DOHH2 (cell line): ENCODE measurements at regions not wholly inside any gene's neighbourhood (a gene's known extent, or its start where the extent isn't known, plus 50 kb on each side); places are given as distances from the start of the nearest gene placed in this dataset.

Source experiments
- H3F3A ChIP-seq: fragments of 200-600 bp; sonication (generic), shearing (Covaris generic); 2 replicates; pipeline ENCODE4 v1.6.0; 2016; ENCODE audit warnings: antibody characterized with exemption, mild to moderate bottlenecking; ENCODE audit not compliant: control insufficient read depth, insufficient read depth
- H3K27ac ChIP-seq: fragments of 200-600 bp; sonication (generic); 2 replicates; pipeline ENCODE4 v1.5.1; 2014; ENCODE audit warnings: low read depth, mild to moderate bottlenecking, low read length, moderate library complexity
- H3K27me3 ChIP-seq: fragments of 200-600 bp; sonication (generic); 2 replicates; pipeline ENCODE4 v1.6.1; 2014; ENCODE audit warnings: mild to moderate bottlenecking, low read length, mixed read lengths; ENCODE audit not compliant: control insufficient read depth
- H3K36me3 ChIP-seq: fragments of 200-600 bp; sonication (generic); 2 replicates; pipeline ENCODE4 v1.6.1; 2014; ENCODE audit warnings: mild to moderate bottlenecking, low read length, moderate library complexity, mixed read lengths; ENCODE audit not compliant: control insufficient read depth
- H3K4me1 ChIP-seq: fragments of 200-600 bp; sonication (generic); 2 replicates; pipeline ENCODE4 v1.6.1; 2014; ENCODE audit warnings: mild to moderate bottlenecking, low read length, mixed read lengths; ENCODE audit not compliant: control insufficient read depth
- H3K4me2 ChIP-seq: fragments of 200-600 bp; sonication (generic); 2 replicates; pipeline ENCODE4 v1.6.0; 2014; ENCODE audit warnings: mild to moderate bottlenecking, low read length, moderate library complexity
- H3K4me3 ChIP-seq: fragments of 200-600 bp; sonication (generic); 2 replicates; pipeline ENCODE4 v1.5.1; 2014; ENCODE audit warnings: mild to moderate bottlenecking, low read length, mixed read lengths
- H3K79me2 ChIP-seq: fragments of 200-600 bp; sonication (generic); 2 replicates; pipeline ENCODE4 v1.6.1; 2014; ENCODE audit warnings: mild to moderate bottlenecking, low read length, mixed read lengths; ENCODE audit not compliant: control insufficient read depth
- H3K9me2 ChIP-seq: fragments of 200-600 bp; sonication (generic); replicated peaks from 2 replicates; pipeline ENCODE4 v1.6.1; 2014; ENCODE audit warnings: mild to moderate bottlenecking, low read length, mixed read lengths; ENCODE audit not compliant: control insufficient read depth
- H3K9me3 ChIP-seq: fragments of 200-600 bp; sonication (generic); 2 replicates; pipeline ENCODE4 v1.6.1; 2014; ENCODE audit warnings: antibody characterized with exemption, low read length, mixed read lengths; ENCODE audit not compliant: control insufficient read depth, insufficient read depth
- H4K20me1 ChIP-seq: fragments of 200-600 bp; sonication (generic); 2 replicates; pipeline ENCODE4 v1.6.0; 2014; ENCODE audit warnings: low read depth, mild to moderate bottlenecking, antibody characterized with exemption, low read length, moderate library complexity; ENCODE audit not compliant: control insufficient read depth, insufficient read depth
- EZH2phosphoT487 ChIP-seq: fragments of 200-600 bp; sonication (generic); IDR thresholded peaks from 2 replicates; pipeline ENCODE4 v1.6.1; 2017; ENCODE audit warnings: borderline replicate concordance, mild to moderate bottlenecking, antibody characterized with exemption, low read length, moderate library complexity, mixed read lengths
- TF ChIP-seq, protein P1 (sequence below): fragments of 200-600 bp; sonication (generic); IDR thresholded peaks from one replicate; pipeline ENCODE4 v1.5.1; 2014; ENCODE audit warnings: antibody characterized with exemption, mild to moderate bottlenecking, low read depth, low read length; ENCODE audit not compliant: poor library complexity, severe bottlenecking

DNA sequence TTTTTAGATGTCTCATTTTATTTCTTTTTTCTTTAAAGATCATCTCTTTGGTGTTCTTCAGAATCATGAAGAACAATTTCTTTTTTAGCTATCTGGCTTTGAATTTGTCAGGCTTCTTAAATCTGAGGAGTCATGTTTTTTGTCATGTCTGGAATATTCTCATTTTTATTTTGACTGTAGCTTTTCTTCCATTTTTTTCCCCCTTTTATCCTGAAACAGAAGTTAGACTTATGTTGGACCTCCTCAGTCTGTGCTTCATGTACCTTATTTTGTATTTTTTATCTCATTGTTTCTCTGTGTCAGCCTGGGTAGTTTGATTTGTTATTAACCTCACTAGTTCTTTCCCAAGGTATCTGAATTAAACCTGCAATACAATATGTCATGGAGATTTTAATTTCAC lies 319.2 kb upstream of the ADGRL4 start:
- Histone ChIP-seq H3K4me2 (no peak overlapping the region), H3K9me3 (no peaks in the 10 kb centered on the region), H3K9me2 (no peaks in the 10 kb centered on the region), H3K27me3 (no peaks in the 10 kb centered on the region), H3K36me3 (no peaks in the 10 kb centered on the region), H3K4me3 (no peak overlapping the region), H3F3A (no peaks in the 10 kb centered on the region), H3K4me1 (no peaks in the 10 kb centered on the region), H3K27ac (no peak overlapping the region), H4K20me1 (no peaks in the 10 kb centered on the region), H3K79me2 (no peaks in the 10 kb centered on the region)
- TF ChIP-seq, protein P1, sequence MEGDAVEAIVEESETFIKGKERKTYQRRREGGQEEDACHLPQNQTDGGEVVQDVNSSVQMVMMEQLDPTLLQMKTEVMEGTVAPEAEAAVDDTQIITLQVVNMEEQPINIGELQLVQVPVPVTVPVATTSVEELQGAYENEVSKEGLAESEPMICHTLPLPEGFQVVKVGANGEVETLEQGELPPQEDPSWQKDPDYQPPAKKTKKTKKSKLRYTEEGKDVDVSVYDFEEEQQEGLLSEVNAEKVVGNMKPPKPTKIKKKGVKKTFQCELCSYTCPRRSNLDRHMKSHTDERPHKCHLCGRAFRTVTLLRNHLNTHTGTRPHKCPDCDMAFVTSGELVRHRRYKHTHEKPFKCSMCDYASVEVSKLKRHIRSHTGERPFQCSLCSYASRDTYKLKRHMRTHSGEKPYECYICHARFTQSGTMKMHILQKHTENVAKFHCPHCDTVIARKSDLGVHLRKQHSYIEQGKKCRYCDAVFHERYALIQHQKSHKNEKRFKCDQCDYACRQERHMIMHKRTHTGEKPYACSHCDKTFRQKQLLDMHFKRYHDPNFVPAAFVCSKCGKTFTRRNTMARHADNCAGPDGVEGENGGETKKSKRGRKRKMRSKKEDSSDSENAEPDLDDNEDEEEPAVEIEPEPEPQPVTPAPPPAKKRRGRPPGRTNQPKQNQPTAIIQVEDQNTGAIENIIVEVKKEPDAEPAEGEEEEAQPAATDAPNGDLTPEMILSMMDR = no peak
- TF ChIP-seq EZH2phosphoT487 = no peak

GRCh38 chr1:79325126-79325525 lies 318.6 kb upstream of the ADGRL4 start:
- no peak overlapping the region for H3K27ac ChIP-seq
- no peaks in the 10 kb centered on the region for H3K79me2 ChIP-seq
- no peak overlapping the region for H3K4me2 ChIP-seq
- H3K9me3 ChIP-seq = no peaks in the 10 kb centered on the region
- H4K20me1 ChIP-seq = no peaks in the 10 kb centered on the region
- H3K4me1 ChIP-seq = no peaks in the 10 kb centered on the region
- H3K4me3 ChIP-seq = no peak overlapping the region
- no peaks in the 10 kb centered on the region for H3K27me3 ChIP-seq
- H3F3A ChIP-seq = no peaks in the 10 kb centered on the region
- no peaks in the 10 kb centered on the region for H3K36me3 ChIP-seq
- H3K9me2 ChIP-seq = no peaks in the 10 kb centered on the region
- TF ChIP-seq, protein P1 = no peak
- TF ChIP-seq EZH2phosphoT487 = no peak

DNA sequence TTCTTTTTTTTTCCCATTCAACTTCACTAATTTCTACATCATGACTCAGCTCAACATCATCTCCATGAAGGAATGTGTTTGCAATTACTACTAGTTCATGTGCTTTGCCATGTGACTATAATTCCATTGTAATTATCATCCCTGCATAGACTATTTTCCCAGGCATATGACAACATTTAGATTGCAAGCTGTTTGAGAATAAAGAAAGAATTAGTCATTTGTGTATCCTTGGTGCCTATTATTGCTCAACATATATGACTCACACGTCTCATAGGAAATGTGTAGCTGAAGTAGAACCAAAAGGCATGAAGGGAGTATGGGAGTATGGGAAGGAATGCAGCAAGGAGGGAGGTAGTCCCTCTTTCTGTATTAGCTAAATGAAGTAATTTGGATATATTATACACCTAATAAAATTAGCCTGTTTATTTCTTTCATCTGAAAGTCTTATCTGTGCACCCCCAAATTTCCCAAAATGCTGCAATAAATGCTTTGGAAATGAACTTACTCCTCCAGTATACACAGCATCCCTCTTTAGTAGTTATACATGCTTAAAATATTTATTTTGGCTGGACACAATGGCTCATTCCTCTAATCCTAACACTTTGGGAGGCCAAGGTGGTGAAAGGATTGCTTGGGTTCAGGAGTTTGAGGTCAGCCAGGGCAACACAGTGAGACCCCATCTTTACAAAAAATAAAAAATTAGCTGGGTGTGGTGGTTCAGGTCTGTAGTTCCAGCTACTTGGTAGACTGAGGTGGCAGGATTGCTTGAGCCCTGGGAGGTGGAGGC lies 316.9 kb upstream of the ADGRL4 start:
- Histone ChIP-seq H3K9me3 (no peaks in the 10 kb centered on the region), H4K20me1 (no peaks in the 10 kb centered on the region), H3K4me1 (no peaks in the 10 kb centered on the region), H3K4me3 (no peak overlapping the region), H3F3A (no peaks in the 10 kb centered on the region), H3K9me2 (no peaks in the 10 kb centered on the region), H3K27ac (no peak overlapping the region), H3K79me2 (no peaks in the 10 kb centered on the region), H3K36me3 (no peaks in the 10 kb centered on the region), H3K4me2 (no peak overlapping the region), H3K27me3 (no peaks in the 10 kb centered on the region)
- TF ChIP-seq, protein P1 = no peak
- no peak for TF ChIP-seq EZH2phosphoT487
